DMS79 (cell line): ENCODE measurements at regions not wholly inside any gene's neighbourhood (a gene's known extent, or its start where the extent isn't known, plus 50 kb on each side); places are given as distances from the start of the nearest gene placed in this dataset.

Source experiments
- DNase-seq: peaks from one replicate; lab custom pipeline; 2025; lab: John Stamatoyannopoulos, UW

- no peak for DNase-seq
These were observed 68.1 kb upstream of the SPOCK1 start for GRCh38 chr5:137567226-137567625.

GRCh38 chr5:137566780-137567179, 67.7 kb upstream of the SPOCK1 start:
- no peak for DNase-seq

- no peak for DNase-seq
These were observed 67.0 kb upstream of the SPOCK1 start for GRCh38 chr5:137566118-137566541.

GRCh38 chr5:137565450-137565849, 66.3 kb upstream of the SPOCK1 start:
- no peak for DNase-seq

GRCh38 chr5:137564398-137564961, 65.4 kb upstream of the SPOCK1 start:
- no peak for DNase-seq

- DNase-seq: no peak
These were observed 64.7 kb upstream of the SPOCK1 start for GRCh38 chr5:137563646-137564397.

- DNase-seq: peak; percentile 4
These were observed 64.1 kb upstream of the SPOCK1 start for GRCh38 chr5:137563301-137563645.

- DNase-seq: no peak
These were observed 62.5 kb upstream of the SPOCK1 start for GRCh38 chr5:137561608-137562007.

GRCh38 chr5:137560420-137560819, 61.3 kb upstream of the SPOCK1 start:
- no peak for DNase-seq
